ENCODE measurements at regions not wholly inside any gene's neighbourhood (a gene's known extent, or its start where the extent isn't known, plus 50 kb on each side); places are given as distances from the start of the nearest gene placed in this dataset.

DNA sequence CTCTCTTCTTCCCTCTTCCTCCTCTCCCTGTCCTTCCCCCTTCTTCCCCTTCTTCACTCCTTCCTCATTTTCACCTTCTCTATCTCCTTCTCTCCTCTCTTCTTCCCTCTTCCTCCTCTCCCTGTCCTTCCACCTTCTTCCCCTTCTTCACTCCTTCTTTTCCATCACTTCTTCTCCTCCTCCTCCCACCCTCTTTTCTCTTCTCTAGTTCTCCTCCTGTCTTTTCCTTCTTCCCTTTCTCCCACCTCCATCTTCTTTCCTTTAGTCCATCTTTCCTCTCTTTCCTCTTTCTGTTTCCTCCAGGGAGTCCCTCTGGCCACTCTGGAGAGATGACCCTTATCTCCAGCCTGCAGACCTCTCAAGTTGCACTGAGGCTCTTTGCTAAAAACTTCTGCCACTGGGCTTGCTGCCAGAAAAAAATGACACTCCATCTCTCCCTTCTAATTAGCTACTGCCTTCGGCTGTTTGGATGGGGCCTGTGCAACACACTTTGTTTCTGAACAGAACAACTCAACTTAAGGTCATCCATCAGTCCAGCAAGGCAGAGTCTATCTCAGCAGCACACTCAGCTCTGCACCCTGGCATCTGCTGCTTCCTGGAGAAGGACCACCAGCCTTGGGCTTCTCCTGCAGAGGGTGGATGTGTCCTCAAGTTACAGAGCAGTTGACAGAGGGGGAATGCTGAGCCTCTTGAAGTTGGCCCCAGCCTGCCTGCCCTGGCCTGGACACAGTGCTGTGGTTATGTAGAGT is 538.8 kb downstream of the MATN1 start:
- TF ChIP-seq CTCF (IDR thresholded peaks at IDR 0.05; ENCODE audit: insufficient read depth, low read depth, low read length) (no peak), EZH2 (IDR thresholded peaks at IDR 0.05; ENCODE audit: insufficient read depth, low read length) (no peak)
